Astrocyte (in vitro differentiated cells and primary cell): ENCODE measurements at regions not wholly inside any gene's neighbourhood (a gene's known extent, or its start where the extent isn't known, plus 50 kb on each side); places are given as distances from the start of the nearest gene placed in this dataset.

Experiments
- EZH2 ChIP-seq: IDR thresholded peaks from 2 replicates; pipeline ENCODE4 v1.6.1; 2012; ENCODE audit warnings: mild to moderate bottlenecking, low read length, inconsistent platforms; ENCODE audit not compliant: insufficient read depth
- TF ChIP-seq, protein P1 (sequence below): IDR thresholded peaks from 2 replicates; pipeline ENCODE4 v1.5.1; 2011; ENCODE audit warnings: low read depth, mild to moderate bottlenecking, inconsistent platforms, low read length, moderate library complexity; ENCODE audit not compliant: insufficient read depth

GRCh38 chrX:39381422-39381821, 580.2 kb downstream of the MID1IP1 start:
- TF ChIP-seq, protein P1, sequence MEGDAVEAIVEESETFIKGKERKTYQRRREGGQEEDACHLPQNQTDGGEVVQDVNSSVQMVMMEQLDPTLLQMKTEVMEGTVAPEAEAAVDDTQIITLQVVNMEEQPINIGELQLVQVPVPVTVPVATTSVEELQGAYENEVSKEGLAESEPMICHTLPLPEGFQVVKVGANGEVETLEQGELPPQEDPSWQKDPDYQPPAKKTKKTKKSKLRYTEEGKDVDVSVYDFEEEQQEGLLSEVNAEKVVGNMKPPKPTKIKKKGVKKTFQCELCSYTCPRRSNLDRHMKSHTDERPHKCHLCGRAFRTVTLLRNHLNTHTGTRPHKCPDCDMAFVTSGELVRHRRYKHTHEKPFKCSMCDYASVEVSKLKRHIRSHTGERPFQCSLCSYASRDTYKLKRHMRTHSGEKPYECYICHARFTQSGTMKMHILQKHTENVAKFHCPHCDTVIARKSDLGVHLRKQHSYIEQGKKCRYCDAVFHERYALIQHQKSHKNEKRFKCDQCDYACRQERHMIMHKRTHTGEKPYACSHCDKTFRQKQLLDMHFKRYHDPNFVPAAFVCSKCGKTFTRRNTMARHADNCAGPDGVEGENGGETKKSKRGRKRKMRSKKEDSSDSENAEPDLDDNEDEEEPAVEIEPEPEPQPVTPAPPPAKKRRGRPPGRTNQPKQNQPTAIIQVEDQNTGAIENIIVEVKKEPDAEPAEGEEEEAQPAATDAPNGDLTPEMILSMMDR = no peak
- TF ChIP-seq EZH2 = no peak
